Omental fat pad (tissue), 3 donors: ENCODE measurements at regions not wholly inside any gene's neighbourhood (a gene's known extent, or its start where the extent isn't known, plus 50 kb on each side); places are given as distances from the start of the nearest gene placed in this dataset.
"Not testable (repeated sequence)": the region's sequence is repeated elsewhere in the genome, so short reads cannot be mapped to it uniquely, and the experiment has no call there.

Experiments used
- ATAC-seq: fragments of 150-250 bp; one replicate; pipeline ENCODE4 v1.9.1; 2016; ENCODE audit warnings: mild to moderate bottlenecking, moderate library complexity; ENCODE audit not compliant: low FRiP score
- DNase-seq: peaks from one replicate; pipeline ENCODE4 v3.0.0-alpha.2; 2019; ENCODE audit warnings: low spot score
- CTCF ChIP-seq, 3 donors: fragments of 450-650 bp; IDR thresholded peaks; one replicate each; pipeline ENCODE4 v1.5.1; 2016 to 2017; ENCODE audit warnings: antibody characterized with exemption in 3 of 3, mild to moderate bottlenecking in 3 of 3, moderate library complexity in 2 of 3

- DNase-seq (no peak), ATAC-seq (no peak)
- TF ChIP-seq CTCF (IDR thresholded peaks at IDR 0.05), result no peak
These were observed 1510.5 kb upstream of the LRRTM3 start for GRCh38 chr10:65415318-65415717.

- TF ChIP-seq CTCF (IDR thresholded peaks at IDR 0.05), result no peak
- DNase-seq (no peak), ATAC-seq (no peak)
These were observed 1509.7 kb upstream of the LRRTM3 start for GRCh38 chr10:65416094-65416493.

GRCh38 chr10:65419629-65420028 lies 1506.2 kb upstream of the LRRTM3 start:
- DNase-seq, result no peak
- ATAC-seq, result no peak
- no peak for TF ChIP-seq CTCF (IDR thresholded peaks at IDR 0.05)

GRCh38 chr10:65423043-65423442 lies 1502.8 kb upstream of the LRRTM3 start:
- ATAC-seq, result no peak

GRCh38 chr10:65429381-65429780 lies 1496.5 kb upstream of the LRRTM3 start:
- DNase-seq, ATAC-seq: not testable (repeated sequence)

More at GRCh38 chr10:65423043-65423442, 1502.8 kb upstream of the LRRTM3 start:
- no peak for DNase-seq
- TF ChIP-seq CTCF (IDR thresholded peaks at IDR 0.05), result no peak

GRCh38 chr10:65430979-65431378 lies 1494.9 kb upstream of the LRRTM3 start:
- ATAC-seq (no peak), DNase-seq (no peak)
- no peak for TF ChIP-seq CTCF (IDR thresholded peaks at IDR 0.05)

- no peak for TF ChIP-seq CTCF (IDR thresholded peaks at IDR 0.05)
- ATAC-seq, result no peak
- DNase-seq, result no peak
These were observed 1454.8 kb upstream of the LRRTM3 start for GRCh38 chr10:65470986-65471385.

GRCh38 chr10:65482848-65483247 lies 1443.0 kb upstream of the LRRTM3 start:
- no peak for ATAC-seq
- no peak for TF ChIP-seq CTCF (IDR thresholded peaks at IDR 0.05)
- DNase-seq, result no peak
